Immature natural killer cell (primary cell): ENCODE measurements at regions not wholly inside any gene's neighbourhood (a gene's known extent, or its start where the extent isn't known, plus 50 kb on each side); places are given as distances from the start of the nearest gene placed in this dataset.

Experiments used
- DNase-seq, 3 donors: peaks; one replicate each; pipeline ENCODE4 v3.0.0; 2022; ENCODE audit warnings: mixed read lengths in 1 of 3
- H3K27ac Mint-ChIP-seq, 6 donors: one replicate each; pipeline ENCODE4 v1.8.0; 2020; ENCODE audit warnings: mixed read lengths in 6 of 6, mild to moderate bottlenecking in 5 of 6, inconsistent platforms in 4 of 6, moderate library complexity in 3 of 6
- H3K27me3 Mint-ChIP-seq, 3 donors: one replicate each; pipeline ENCODE4 v1.8.0; 2020 to 2021; ENCODE audit warnings: low read depth in 3 of 3, mild to moderate bottlenecking in 3 of 3, mixed read lengths in 3 of 3, moderate library complexity in 3 of 3, inconsistent platforms in 1 of 3
- H3K36me3 Mint-ChIP-seq, 3 donors: one replicate each; pipeline ENCODE4 v1.8.0; 2020; ENCODE audit warnings: mixed read lengths in 3 of 3, inconsistent platforms in 2 of 3, mild to moderate bottlenecking in 2 of 3
- H3K4me1 Mint-ChIP-seq, 2 donors: one replicate each; pipeline ENCODE4 v1.8.0; 2020; ENCODE audit warnings: inconsistent platforms in 2 of 2, mild to moderate bottlenecking in 2 of 2, mixed read lengths in 2 of 2, moderate library complexity in 1 of 2
- H3K4me3 Mint-ChIP-seq, 5 donors: one replicate each; pipeline ENCODE4 v1.8.0; 2020; ENCODE audit warnings: mild to moderate bottlenecking in 5 of 5, mixed read lengths in 5 of 5, inconsistent platforms in 3 of 5, moderate library complexity in 3 of 5
- H3K9me3 Mint-ChIP-seq, 6 donors: one replicate each; pipeline ENCODE4 v1.8.0; 2020; ENCODE audit warnings: mild to moderate bottlenecking in 6 of 6, mixed read lengths in 6 of 6, inconsistent platforms in 4 of 6, moderate library complexity in 3 of 6

DNA sequence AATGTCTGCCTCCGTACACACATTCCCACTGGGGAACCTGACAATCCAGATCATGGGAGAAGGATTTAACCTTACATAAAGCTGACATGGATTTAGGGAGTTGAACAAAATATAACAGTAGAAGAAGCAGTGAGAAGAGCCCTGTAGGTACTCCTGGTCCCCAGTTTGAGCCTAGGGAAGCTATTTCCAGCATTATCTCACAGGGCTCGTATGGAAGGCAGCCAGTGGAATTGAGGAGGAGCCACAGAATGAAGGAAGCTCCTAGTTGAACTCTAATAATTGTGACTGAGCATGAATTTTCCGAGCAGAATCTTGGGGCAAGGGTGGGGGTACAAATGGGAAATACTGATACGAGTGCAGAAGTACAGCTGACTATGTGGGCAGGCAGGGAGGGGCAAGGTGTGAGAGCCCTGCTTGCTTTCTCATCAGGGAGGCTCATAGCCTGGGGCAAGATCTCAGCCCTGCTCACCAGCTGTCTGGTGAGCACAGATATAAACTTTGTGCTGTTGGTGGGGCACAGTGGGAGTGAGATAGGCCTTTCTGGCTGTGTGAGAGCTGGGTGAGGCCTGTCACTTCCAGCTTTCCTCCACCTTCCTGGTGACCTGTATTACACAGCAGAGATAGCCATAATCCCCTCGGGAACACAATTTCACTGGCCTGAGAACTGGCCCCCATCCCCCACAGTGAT lies 290.7 kb upstream of the IL12B start:
- H3K27ac Mint-ChIP-seq, result no peak overlapping the region
- peaks cover 0 to 11% (median 7%) of the 10 kb centered on the region in 3 donors for H3K36me3 Mint-ChIP-seq
- H3K4me3 Mint-ChIP-seq, result no peak overlapping the region
- peaks cover 0 to 11% (median 5%) of the 10 kb centered on the region in 3 donors for H3K27me3 Mint-ChIP-seq
- peaks cover 5 to 17% (median 13%) of the 10 kb centered on the region in 6 donors for H3K9me3 Mint-ChIP-seq
- DNase-seq, result no peak
- no peaks in the 10 kb centered on the region for H3K4me1 Mint-ChIP-seq

DNA sequence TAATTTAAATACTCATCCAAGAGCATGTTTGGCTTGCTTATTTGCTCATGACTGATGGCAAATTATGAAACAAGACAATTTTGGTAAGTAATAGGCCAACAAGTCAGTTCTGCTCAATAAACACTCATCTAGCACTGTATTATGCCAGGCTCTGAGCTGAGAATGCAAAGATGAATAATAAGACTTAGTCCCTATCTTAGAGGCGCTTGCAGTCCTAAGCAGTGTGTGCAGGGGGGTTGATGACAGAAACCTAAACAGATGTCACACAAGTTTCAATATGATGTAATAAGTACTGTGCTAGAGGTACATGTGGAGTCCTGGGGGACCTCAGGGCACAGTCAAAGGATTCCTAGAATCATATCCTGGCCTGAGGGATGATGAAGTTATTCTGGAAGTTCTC lies 287.6 kb upstream of the ADRA1B start:
- no peaks in the 10 kb centered on the region for H3K4me1 Mint-ChIP-seq
- H3K4me3 Mint-ChIP-seq, result no peak overlapping the region
- no peaks in the 10 kb centered on the region for H3K36me3 Mint-ChIP-seq
- no peak for DNase-seq
- H3K9me3 Mint-ChIP-seq, result peaks cover 0 to 6% (median 0%) of the 10 kb centered on the region in 6 donors
- peaks cover 0 to 7% (median 4%) of the 10 kb centered on the region in 3 donors for H3K27me3 Mint-ChIP-seq
- H3K27ac Mint-ChIP-seq, result no peak overlapping the region

DNA sequence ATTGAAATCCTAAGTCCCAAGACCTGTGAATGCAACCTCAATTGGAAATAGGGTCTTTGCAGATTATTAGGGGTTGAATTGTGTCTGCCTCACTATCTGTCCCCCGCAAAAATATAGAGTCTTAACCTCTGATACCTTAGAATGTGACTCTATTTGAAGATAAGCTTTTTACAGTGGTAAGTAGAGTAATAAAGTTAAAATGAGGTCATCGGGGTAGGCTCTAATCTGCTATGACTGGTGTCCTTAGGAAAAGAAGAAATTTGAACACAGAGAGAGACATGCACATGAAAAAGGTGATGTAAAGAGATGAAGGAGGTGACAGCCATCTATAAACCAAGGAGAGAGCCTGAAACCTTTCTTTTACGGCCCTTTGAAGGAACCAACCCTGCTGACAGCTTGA lies 287.1 kb upstream of the ADRA1B start:
- DNase-seq, result no peak
- Mint-ChIP-seq H3K4me3 (no peak overlapping the region), H3K9me3 (peaks cover 0 to 6% (median 0%) of the 10 kb centered on the region in 6 donors), H3K27ac (no peak overlapping the region), H3K36me3 (no peaks in the 10 kb centered on the region), H3K4me1 (no peaks in the 10 kb centered on the region), H3K27me3 (peaks cover 0 to 7% (median 4%) of the 10 kb centered on the region in 3 donors)

DNA sequence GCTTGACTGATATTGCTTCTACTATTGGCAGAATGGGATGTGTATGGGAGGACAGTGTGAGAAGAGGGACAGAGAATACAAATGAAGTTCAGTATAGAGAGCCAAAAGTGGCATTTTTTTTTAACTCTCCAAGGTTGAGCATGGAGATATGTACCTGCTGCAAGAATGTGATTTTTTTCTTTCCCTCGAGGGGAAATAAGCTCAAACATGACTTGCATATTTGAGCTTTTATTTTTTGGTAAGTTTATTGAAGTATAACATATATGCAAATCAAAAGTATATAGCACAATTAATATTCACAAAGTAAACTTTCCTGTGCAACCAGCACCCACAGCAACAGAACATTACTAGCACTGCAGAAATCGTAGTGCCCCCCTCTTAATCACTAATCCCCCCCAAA lies 285.7 kb upstream of the ADRA1B start:
- no peak for DNase-seq
- Mint-ChIP-seq H3K9me3 (peaks cover 0 to 5% (median 0%) of the 10 kb centered on the region in 6 donors), H3K27me3 (peaks cover 0 to 7% (median 7%) of the 10 kb centered on the region in 3 donors), H3K4me3 (no peak overlapping the region), H3K27ac (no peak overlapping the region), H3K36me3 (no peaks in the 10 kb centered on the region), H3K4me1 (no peaks in the 10 kb centered on the region)

DNA sequence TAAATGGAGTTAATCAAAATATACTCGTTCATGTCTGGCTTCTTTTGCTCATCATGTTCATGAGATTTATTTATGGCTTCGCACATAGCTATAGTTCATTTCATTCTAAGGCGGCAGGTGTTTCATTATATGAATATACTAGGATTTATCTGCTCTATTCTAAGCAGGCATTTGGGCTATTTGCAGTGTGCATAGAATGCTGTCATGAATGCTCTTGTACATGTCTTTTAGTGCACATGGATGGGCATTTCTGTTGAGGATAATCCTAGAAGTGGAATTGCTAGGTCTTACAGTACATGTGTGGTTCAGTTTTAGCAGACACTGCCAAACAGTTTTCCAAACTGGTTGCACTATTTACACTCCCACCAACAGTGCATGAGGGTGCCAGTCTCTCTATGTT lies 285.3 kb upstream of the ADRA1B start:
- H3K27ac Mint-ChIP-seq, result no peak overlapping the region
- H3K4me3 Mint-ChIP-seq, result no peak overlapping the region
- no peak for DNase-seq
- peaks cover 0 to 5% (median 0%) of the 10 kb centered on the region in 6 donors for H3K9me3 Mint-ChIP-seq
- H3K36me3 Mint-ChIP-seq, result no peaks in the 10 kb centered on the region
- H3K4me1 Mint-ChIP-seq, result no peaks in the 10 kb centered on the region
- peaks cover 0 to 7% (median 7%) of the 10 kb centered on the region in 3 donors for H3K27me3 Mint-ChIP-seq

DNA sequence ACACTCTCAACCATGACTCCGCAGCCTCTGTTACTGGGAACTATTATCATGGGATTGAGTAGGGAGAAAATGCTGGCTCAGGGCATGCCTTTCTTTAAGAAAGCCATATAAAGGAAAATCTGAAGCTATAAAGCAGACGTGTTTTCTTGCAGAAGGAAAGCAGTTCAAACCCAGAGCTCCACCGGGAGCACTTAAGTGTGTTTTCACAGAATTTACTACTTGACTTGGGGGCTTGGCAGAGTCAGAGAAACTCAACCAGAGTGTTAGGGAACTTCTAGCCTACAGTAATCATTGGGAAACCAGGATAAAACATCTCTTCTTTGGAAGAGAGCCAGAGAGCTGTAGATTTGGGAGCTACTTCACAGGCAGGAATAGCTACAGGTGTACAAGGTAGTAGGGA lies 283.4 kb upstream of the ADRA1B start:
- Mint-ChIP-seq H3K4me1 (no peaks in the 10 kb centered on the region), H3K27ac (no peak overlapping the region), H3K27me3 (peaks cover 0 to 11% (median 7%) of the 10 kb centered on the region in 3 donors), H3K36me3 (no peaks in the 10 kb centered on the region), H3K4me3 (no peak overlapping the region), H3K9me3 (peaks cover 0 to 5% (median 0%) of the 10 kb centered on the region in 6 donors)
- DNase-seq, result no peak

DNA sequence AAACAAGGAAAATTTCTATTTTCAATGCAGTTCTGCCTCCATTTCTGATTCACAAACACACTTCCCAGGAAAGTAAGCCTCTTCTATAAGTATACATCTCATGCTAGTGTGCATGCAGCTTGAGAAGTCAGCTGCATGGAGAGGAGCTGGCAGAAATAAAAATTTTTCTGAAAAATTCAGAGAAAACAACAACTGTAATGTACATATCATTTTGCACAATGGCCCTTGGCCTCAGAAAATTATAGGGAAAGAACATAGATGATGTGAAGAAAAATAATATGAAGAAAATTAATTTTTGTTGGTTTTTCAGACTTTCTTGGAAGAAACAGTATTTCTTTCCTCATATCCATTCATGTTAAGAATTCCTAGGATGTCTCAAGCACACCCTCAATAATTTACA lies 277.8 kb upstream of the ADRA1B start:
- peaks cover 0 to 10% (median 2%) of the 10 kb centered on the region in 3 donors for H3K27me3 Mint-ChIP-seq

DNA sequence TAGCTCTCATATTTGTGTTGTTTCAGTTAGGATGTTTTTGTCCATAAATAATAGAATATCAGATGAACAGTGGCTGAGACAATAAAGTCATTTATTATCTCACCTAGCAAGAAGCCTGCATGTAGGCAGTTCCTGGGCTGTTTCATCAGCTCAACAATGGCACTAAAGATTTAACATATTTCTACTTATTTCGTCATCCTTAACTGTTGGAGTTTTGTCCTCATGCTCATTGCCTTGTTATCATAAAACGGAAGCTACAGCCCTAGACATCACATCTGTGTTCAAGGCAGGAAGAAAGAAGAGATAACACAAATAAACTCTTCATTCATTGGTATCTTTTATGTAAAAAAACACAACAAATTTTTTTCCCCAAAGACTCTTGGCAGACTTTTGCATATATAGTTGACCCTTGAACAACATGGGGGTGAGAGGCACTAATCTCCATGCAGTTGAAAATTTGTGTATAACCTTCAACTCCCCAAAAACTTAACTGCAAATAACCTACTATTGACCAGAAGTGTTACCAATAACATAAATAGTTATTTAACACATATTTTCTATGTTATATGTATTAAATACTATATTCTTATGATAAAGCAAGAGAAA lies 277.2 kb upstream of the ADRA1B start:
- Mint-ChIP-seq H3K36me3 (no peaks in the 10 kb centered on the region), H3K4me1 (no peaks in the 10 kb centered on the region), H3K27ac (no peak overlapping the region), H3K9me3 (peaks cover 0 to 5% (median 0%) of the 10 kb centered on the region in 6 donors), H3K27me3 (peaks cover 0 to 8% (median 0%) of the 10 kb centered on the region in 3 donors), H3K4me3 (no peak overlapping the region)
- DNase-seq, result no peak

More for the DNA sequence above, 277.8 kb upstream of the ADRA1B start:
- DNase-seq, result no peak
- Mint-ChIP-seq H3K4me1 (no peaks in the 10 kb centered on the region), H3K9me3 (peaks cover 0 to 5% (median 0%) of the 10 kb centered on the region in 6 donors), H3K4me3 (no peak overlapping the region), H3K36me3 (no peaks in the 10 kb centered on the region), H3K27ac (no peak overlapping the region)

DNA sequence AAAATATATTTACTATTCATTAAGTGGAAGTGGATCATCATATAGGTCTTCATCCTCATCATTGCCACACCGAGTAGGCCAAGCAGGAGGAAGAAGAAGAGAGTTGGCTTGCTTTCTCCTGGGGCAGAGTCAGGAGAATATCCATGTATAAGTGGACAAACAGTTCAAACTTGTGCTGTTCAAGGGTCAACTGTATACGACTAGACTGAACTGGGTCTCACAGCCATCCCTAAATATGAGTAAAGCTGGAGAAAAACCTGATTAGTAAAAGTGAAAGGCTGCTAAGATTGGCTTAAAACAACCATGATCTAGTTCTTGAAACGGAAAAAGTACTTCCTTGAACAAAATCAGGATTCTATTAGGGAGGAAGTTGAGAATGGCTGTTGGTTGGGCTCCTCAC lies 276.7 kb upstream of the ADRA1B start:
- H3K27ac Mint-ChIP-seq, result no peak overlapping the region
- no peaks in the 10 kb centered on the region for H3K4me1 Mint-ChIP-seq
- H3K36me3 Mint-ChIP-seq, result no peaks in the 10 kb centered on the region
- no peak overlapping the region for H3K4me3 Mint-ChIP-seq
- peaks cover 0 to 3% (median 0%) of the 10 kb centered on the region in 6 donors for H3K9me3 Mint-ChIP-seq
- H3K27me3 Mint-ChIP-seq, result peaks cover 0 to 8% (median 0%) of the 10 kb centered on the region in 3 donors
- DNase-seq, result no peak

DNA sequence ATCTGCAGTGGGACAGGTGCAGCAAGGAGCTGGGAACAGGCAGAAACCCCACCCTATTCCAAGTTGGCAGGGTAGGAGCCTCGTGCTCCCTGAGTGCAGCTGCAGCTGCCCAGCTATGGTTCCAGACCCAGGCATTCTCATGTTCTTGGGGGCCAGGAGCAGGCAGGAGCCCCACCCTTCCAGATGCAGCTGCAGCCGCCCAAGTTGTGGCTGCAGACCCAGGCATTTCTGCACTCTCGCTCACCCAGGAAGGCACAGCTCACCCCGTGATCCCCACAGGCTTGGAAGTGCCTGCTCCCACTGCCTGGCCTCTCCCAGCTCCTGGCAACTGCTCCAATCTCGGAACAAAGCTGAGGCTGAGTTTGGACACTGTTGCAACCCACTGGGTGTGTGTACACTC lies 275.8 kb upstream of the ADRA1B start:
- Mint-ChIP-seq H3K27ac (no peak overlapping the region), H3K27me3 (peaks cover 0 to 7% (median 0%) of the 10 kb centered on the region in 3 donors), H3K4me3 (no peak overlapping the region), H3K4me1 (no peaks in the 10 kb centered on the region), H3K9me3 (no peaks in the 10 kb centered on the region), H3K36me3 (no peaks in the 10 kb centered on the region)
- no peak for DNase-seq

DNA sequence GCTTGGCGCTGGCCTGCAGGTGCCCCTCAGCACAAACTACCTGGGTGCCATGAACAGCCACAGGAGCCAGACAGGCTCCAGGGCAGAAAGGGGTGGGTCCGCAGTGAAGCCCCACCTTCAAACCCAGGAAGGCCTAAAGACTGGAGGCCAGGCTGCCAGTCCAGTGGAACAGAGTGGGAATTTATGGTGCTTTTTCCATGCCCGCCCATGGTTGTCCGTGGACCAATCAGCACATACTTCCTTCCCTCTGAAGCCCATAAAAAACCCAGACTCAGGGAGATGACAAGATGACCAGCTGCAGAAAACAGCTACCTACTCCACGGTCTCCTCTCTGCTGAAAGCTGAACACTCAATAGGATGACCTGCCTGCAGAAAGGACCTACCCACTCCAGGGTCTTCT lies 275.4 kb upstream of the ADRA1B start:
- Mint-ChIP-seq H3K4me1 (no peaks in the 10 kb centered on the region), H3K9me3 (no peaks in the 10 kb centered on the region), H3K27ac (no peak overlapping the region), H3K4me3 (no peak overlapping the region), H3K27me3 (peaks cover 0 to 7% (median 0%) of the 10 kb centered on the region in 3 donors), H3K36me3 (no peaks in the 10 kb centered on the region)
- DNase-seq, result no peak

DNA sequence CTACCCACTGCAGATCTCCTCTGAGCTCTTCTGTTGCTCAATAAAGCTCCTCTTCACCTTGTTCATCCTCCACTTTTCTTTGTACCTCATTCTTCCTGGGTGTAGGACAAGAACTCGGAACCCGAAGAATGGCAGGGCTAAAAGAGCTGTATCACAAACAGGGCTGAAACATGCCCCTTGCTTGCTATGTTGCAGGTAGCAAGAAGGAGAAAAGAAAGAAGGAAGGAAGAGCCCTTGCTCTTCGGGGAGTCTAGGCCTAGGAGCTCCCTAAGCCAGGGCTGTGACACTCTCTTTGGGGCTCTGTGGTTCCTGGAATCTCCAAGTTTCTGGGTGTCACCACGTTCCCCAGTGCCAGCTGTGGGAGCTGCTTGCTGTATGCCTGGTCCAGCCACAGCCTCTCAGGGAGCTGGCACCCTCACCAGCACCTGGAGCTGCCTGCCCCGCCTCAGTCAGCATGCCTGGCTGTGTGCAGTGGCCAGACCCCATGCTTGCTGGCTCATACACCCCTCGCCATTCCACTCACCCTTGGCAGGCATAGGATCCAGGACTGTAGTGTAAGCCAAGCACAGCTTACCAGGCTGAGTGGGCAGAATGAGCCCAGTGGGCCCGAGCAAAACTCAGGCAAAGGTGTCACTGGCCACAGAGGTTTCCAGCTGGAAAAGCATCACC lies 274.8 kb upstream of the ADRA1B start:
- Mint-ChIP-seq H3K4me3 (no peak overlapping the region), H3K4me1 (no peaks in the 10 kb centered on the region), H3K9me3 (no peaks in the 10 kb centered on the region), H3K27ac (no peak overlapping the region), H3K36me3 (no peaks in the 10 kb centered on the region), H3K27me3 (peaks cover 0 to 7% (median 0%) of the 10 kb centered on the region in 3 donors)
- DNase-seq, result no peak

DNA sequence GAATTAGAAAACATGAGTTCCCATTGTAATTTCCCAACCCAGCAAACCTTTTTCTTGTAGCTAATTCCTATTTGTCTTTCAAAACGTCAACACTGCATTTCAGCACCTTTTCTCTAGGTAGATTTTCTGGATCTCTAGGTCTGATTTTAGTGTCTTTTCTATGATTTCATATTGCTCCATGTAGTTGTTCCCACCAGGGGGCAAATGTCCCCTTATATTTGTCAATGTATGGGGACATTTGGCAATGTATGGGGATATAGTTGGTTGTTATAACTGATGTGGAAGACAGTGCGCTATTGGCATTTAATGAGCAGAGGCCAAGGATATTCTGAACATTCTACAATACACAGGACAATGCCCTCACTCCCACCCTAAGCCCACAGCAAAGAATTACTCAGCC lies 273.9 kb upstream of the ADRA1B start:
- Mint-ChIP-seq H3K27ac (no peak overlapping the region), H3K4me1 (no peaks in the 10 kb centered on the region)

DNA sequence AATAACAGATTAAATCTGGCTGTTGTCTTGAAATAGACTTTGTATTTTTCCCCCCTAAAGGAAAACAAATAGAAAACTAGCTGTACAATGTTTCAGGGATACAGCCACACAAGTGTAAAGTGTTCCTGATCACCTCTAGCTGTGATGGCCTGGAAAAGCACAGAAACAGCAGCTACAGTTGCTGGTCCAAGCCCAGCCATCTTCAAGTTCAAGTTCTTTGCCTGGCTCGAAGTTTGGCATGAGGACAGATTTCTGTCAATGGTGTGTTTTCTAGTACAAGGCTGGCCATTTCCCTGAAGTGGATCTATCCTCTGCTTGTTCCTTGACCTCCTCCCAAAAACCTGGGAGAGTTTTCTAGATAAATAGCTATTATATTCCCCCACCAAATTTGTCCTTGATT lies 272.2 kb upstream of the ADRA1B start:
- H3K9me3 Mint-ChIP-seq, result peaks cover 0 to 1% (median 0%) of the 10 kb centered on the region in 6 donors
- H3K4me3 Mint-ChIP-seq, result no peak overlapping the region
- H3K4me1 Mint-ChIP-seq, result no peaks in the 10 kb centered on the region

More for the DNA sequence above, 273.9 kb upstream of the ADRA1B start:
- H3K9me3 Mint-ChIP-seq, result no peaks in the 10 kb centered on the region
- H3K4me3 Mint-ChIP-seq, result no peak overlapping the region
- H3K27me3 Mint-ChIP-seq, result peaks cover 0 to 4% (median 3%) of the 10 kb centered on the region in 3 donors
- no peaks in the 10 kb centered on the region for H3K36me3 Mint-ChIP-seq
- no peak for DNase-seq

More for the DNA sequence above, 272.2 kb upstream of the ADRA1B start:
- Mint-ChIP-seq H3K36me3 (no peaks in the 10 kb centered on the region), H3K27ac (no peak overlapping the region), H3K27me3 (peaks cover 3 to 5% (median 3%) of the 10 kb centered on the region in 3 donors)
- no peak for DNase-seq
